ENCODE measurements at regions not wholly inside any gene's neighbourhood (a gene's known extent, or its start where the extent isn't known, plus 50 kb on each side); places are given as distances from the start of the nearest gene placed in this dataset.

GRCh38 chr1:56168176-56168575, 411.2 kb downstream of the PLPP3 start:
- Histone ChIP-seq H3K9ac (ENCODE audit: extremely low read depth, low read length, poor library complexity, severe bottlenecking) (no peak overlapping the region), H3K27me3 (ENCODE audit: control insufficient read depth, insufficient read depth, low read length, poor library complexity, severe bottlenecking) (no peaks in the 10 kb centered on the region), H3K27ac (ENCODE audit: low read depth, low read length) (no peak overlapping the region), H3K4me3 (ENCODE audit: low read length) (no peak overlapping the region), H3K4me1 (ENCODE audit: control insufficient read depth, insufficient read depth, low read length) (no peaks in the 10 kb centered on the region), H3K9me3 (ENCODE audit: control insufficient read depth, low read length) (no peaks in the 10 kb centered on the region), H3K36me3 (ENCODE audit: control insufficient read depth, insufficient read depth, low read length) (no peaks in the 10 kb centered on the region)
- H3K9me3 Mint-ChIP-seq = peaks cover 6% of the 10 kb centered on the region
- H3K27ac Mint-ChIP-seq = no peak overlapping the region
- WGBS, 2 experiments (ENCODE audit: insufficient coverage in 1 of 2, insufficient read length in 1 of 2) = 92 to 94% methylated on average over 1 to 2 of the region's 2 CpGs
- H3K4me3 Mint-ChIP-seq = no peak overlapping the region
- DNase-seq = no peak
- no peak for TF ChIP-seq CTCF (conservative IDR thresholded peaks at IDR 0.05)
- no peaks in the 10 kb centered on the region for H3K36me3 Mint-ChIP-seq (ENCODE audit: low read depth)
- no peaks in the 10 kb centered on the region for H3K27me3 Mint-ChIP-seq (ENCODE audit: insufficient read depth)
- H3K4me1 Mint-ChIP-seq = peaks cover 2% of the 10 kb centered on the region

DNA sequence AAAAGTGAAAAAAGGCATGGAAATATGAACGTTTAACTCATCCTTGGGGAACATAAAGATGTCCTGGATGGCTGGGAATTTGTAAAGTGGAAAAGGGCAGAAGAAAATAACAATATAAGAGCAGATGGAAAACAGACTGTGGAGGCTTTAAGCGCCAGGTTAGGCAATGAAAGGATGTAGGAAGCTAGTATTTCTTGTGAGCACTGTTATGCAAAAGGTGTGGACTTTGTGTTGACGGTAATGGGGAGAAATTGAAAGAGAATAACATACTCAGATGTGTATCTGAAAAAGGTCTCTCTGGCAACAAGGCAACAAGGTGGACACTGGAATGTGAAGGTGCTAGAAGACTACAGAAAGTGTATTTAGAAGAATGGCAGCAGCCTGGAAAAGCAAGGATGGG, 411.8 kb downstream of the PLPP3 start:
- Mint-ChIP-seq H3K27ac (no peak overlapping the region), H3K27me3 (ENCODE audit: insufficient read depth) (no peaks in the 10 kb centered on the region), H3K36me3 (ENCODE audit: low read depth) (no peaks in the 10 kb centered on the region), H3K4me3 (no peak overlapping the region), H3K9me3 (peaks cover under 1% of the 10 kb centered on the region), H3K4me1 (peaks cover 2% of the 10 kb centered on the region)
- no peak overlapping the region for H3K4me3 ChIP-seq (ENCODE audit: low read length)
- no peaks in the 10 kb centered on the region for H3K4me1 ChIP-seq (ENCODE audit: control insufficient read depth, insufficient read depth, low read length)
- TF ChIP-seq CTCF (conservative IDR thresholded peaks at IDR 0.05) = no peak
- H3K9me3 ChIP-seq (ENCODE audit: control insufficient read depth, low read length) = no peaks in the 10 kb centered on the region
- H3K27ac ChIP-seq (ENCODE audit: low read depth, low read length) = no peak overlapping the region
- H3K9ac ChIP-seq (ENCODE audit: extremely low read depth, low read length, poor library complexity, severe bottlenecking) = no peak overlapping the region
- no peaks in the 10 kb centered on the region for H3K36me3 ChIP-seq (ENCODE audit: control insufficient read depth, insufficient read depth, low read length)
- 66 to 83% methylated on average over 3 of the region's 3 CpGs for WGBS, 2 experiments (ENCODE audit: insufficient coverage in 1 of 2, insufficient read length in 1 of 2)
- DNase-seq = no peak
- H3K27me3 ChIP-seq (ENCODE audit: control insufficient read depth, insufficient read depth, low read length, poor library complexity, severe bottlenecking) = no peaks in the 10 kb centered on the region

DNA sequence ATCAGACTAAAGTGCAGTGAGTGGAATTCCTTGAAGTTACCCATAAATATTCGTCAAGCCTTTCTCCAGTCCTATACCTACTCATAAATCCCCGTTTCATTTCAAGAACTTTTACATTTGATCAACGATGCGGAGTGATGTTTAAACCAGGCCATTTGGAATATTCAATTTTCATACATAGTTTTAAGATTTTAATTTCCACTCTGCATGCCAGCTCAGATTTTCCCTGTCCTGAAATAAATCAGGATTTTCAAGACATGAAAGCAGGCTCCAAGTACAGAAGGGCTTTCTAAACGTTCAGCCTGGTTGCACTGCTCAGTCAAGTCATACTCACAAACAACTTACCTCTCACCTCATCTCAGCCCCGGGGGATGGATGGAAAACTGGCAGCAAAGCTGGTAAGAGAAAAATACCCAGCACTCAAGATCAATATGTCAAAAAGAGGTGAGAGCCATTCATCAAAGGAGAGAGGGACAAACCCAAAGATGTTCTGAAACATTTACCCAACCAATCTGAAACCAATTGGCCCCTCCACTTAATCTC, 418.5 kb downstream of the PLPP3 start:
- WGBS, 2 experiments (ENCODE audit: insufficient coverage in 1 of 2, insufficient read length in 1 of 2) = 71 to 78% methylated on average over 4 to 6 of the region's 6 CpGs
- Mint-ChIP-seq H3K4me3 (no peak overlapping the region), H3K27me3 (ENCODE audit: insufficient read depth) (no peaks in the 10 kb centered on the region), H3K9me3 (no peaks in the 10 kb centered on the region), H3K27ac (no peak overlapping the region), H3K4me1 (no peaks in the 10 kb centered on the region), H3K36me3 (ENCODE audit: low read depth) (no peaks in the 10 kb centered on the region)
- no peak overlapping the region for H3K4me3 ChIP-seq (ENCODE audit: low read length)
- H3K4me1 ChIP-seq (ENCODE audit: control insufficient read depth, insufficient read depth, low read length) = no peaks in the 10 kb centered on the region
- no peak overlapping the region for H3K27ac ChIP-seq (ENCODE audit: low read depth, low read length)
- H3K36me3 ChIP-seq (ENCODE audit: control insufficient read depth, insufficient read depth, low read length) = no peaks in the 10 kb centered on the region
- no peaks in the 10 kb centered on the region for H3K27me3 ChIP-seq (ENCODE audit: control insufficient read depth, insufficient read depth, low read length, poor library complexity, severe bottlenecking)
- TF ChIP-seq CTCF (conservative IDR thresholded peaks at IDR 0.05) = no peak
- no peak for DNase-seq
- no peaks in the 10 kb centered on the region for H3K9me3 ChIP-seq (ENCODE audit: control insufficient read depth, low read length)
- no peak overlapping the region for H3K9ac ChIP-seq (ENCODE audit: extremely low read depth, low read length, poor library complexity, severe bottlenecking)

Measured in endodermal cell (in vitro differentiated cells).